ENCODE measurements at regions not wholly inside any gene's neighbourhood (a gene's known extent, or its start where the extent isn't known, plus 50 kb on each side); places are given as distances from the start of the nearest gene placed in this dataset.

GRCh38 chr3:153050978-153051377 lies 111.0 kb upstream of the RAP2B start:
- no peak for TF ChIP-seq POLR2AphosphoS5 (IDR thresholded peaks at IDR 0.05; ENCODE audit: insufficient read depth, low read depth, low read length)
- no peak for TF ChIP-seq JUN (IDR thresholded peaks at IDR 0.05; ENCODE audit: borderline replicate concordance, insufficient read depth, insufficient read length, low read depth)
- TF ChIP-seq CTCF (IDR thresholded peaks at IDR 0.05; ENCODE audit: extremely low read depth in 1 of 2, insufficient read depth in 1 of 2, low read depth in 1 of 2, low read length in 2 of 2) = no peak
- TF ChIP-seq POLR2A (IDR thresholded peaks at IDR 0.05; ENCODE audit: low read depth, low read length) = no peak
- TF ChIP-seq EZH2 (IDR thresholded peaks at IDR 0.05; ENCODE audit: borderline replicate concordance, low read depth, low read length, severe bottlenecking) = no peak
- no peak for TF ChIP-seq MYC (IDR thresholded peaks at IDR 0.05; ENCODE audit: low read depth, low read length)
